Cardiac muscle cell (in vitro differentiated cells and primary cell): ENCODE measurements at regions not wholly inside any gene's neighbourhood (a gene's known extent, or its start where the extent isn't known, plus 50 kb on each side); places are given as distances from the start of the nearest gene placed in this dataset.
A peak's percentile ranks its signal among the peaks of the same experiment; 100 is the strongest.

Experiments used
- DNase-seq, 2 donors: peaks; one replicate each; pipeline versions ENCODE4 v3.0.0 to v3.0.0-alpha.2; 2010 to 2017; ENCODE audit warnings: low read depth in 1 of 2, low spot score in 1 of 2
- H3K27ac ChIP-seq: fragments of 200-600 bp; sonication (generic); 2 replicates; pipeline ENCODE4 v1.5.1; 2016
- H3K27me3 ChIP-seq: fragments of 200-600 bp; sonication (generic); 2 replicates; pipeline ENCODE4 v1.6.0; 2016; ENCODE audit warnings: control low read depth
- H3K36me3 ChIP-seq: fragments of 200-600 bp; sonication (generic); 2 replicates; pipeline ENCODE4 v1.5.1; 2016; ENCODE audit warnings: control low read depth
- H3K4me1 ChIP-seq: fragments of 200-600 bp; sonication (generic); 2 replicates; pipeline ENCODE4 v1.8.1; 2017; ENCODE audit warnings: low read depth, mild to moderate bottlenecking, mixed run types
- H3K4me3 ChIP-seq: fragments of 200-600 bp; sonication (generic); 2 replicates; pipeline ENCODE4 v1.5.1; 2016; ENCODE audit warnings: mild to moderate bottlenecking
- H3K9me3 ChIP-seq: fragments of 200-600 bp; sonication (generic); 2 replicates; pipeline ENCODE4 v1.5.1; 2017; ENCODE audit warnings: low read depth, mild to moderate bottlenecking, control low read depth
- CTCF ChIP-seq: IDR thresholded peaks from 2 replicates; pipeline ENCODE4 v1.5.1; 2012; ENCODE audit warnings: low read depth, mild to moderate bottlenecking, low read length

- H3K4me3 ChIP-seq = no peak overlapping the region
These were observed 59.9 kb downstream of the BMP4 start for GRCh38 chr14:53896726-53897125.

DNA sequence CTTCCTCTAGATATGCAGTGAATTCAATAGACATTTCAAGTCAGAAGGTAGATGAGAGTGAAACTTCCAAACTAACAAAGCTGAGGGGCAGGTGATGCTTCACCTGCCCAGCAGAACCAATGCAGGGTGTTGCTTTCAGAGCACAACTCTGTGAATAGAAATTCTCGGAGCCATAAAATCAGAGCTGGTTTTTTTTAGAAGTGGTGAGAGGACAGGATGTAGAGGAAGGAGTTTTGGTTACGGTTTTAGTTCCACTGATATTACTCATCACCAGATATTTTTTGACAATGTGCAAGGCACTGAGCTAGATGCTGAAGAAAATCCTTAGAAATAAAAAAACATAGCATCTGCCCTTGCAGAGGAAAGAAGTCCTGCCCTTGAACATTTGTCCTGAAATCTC is 62.2 kb downstream of the BMP4 start:
- peak in 1 of 2 donors; percentile 76 for DNase-seq
- Histone ChIP-seq H3K4me3 (no peak overlapping the region), H3K9me3 (no peaks in the 10 kb centered on the region), H3K27ac (no peak overlapping the region), H3K27me3 (no peaks in the 10 kb centered on the region), H3K36me3 (no peaks in the 10 kb centered on the region), H3K4me1 (no peaks in the 10 kb centered on the region)
- TF ChIP-seq CTCF = no peak

More at GRCh38 chr14:53896726-53897125, 59.9 kb downstream of the BMP4 start:
- H3K27ac ChIP-seq = no peak overlapping the region
- TF ChIP-seq CTCF = no peak
- no peaks in the 10 kb centered on the region for H3K36me3 ChIP-seq
- no peaks in the 10 kb centered on the region for H3K4me1 ChIP-seq
- DNase-seq = no peak
- H3K27me3 ChIP-seq = no peaks in the 10 kb centered on the region
- no peaks in the 10 kb centered on the region for H3K9me3 ChIP-seq

GRCh38 chr14:53893374-53893773 is 63.3 kb downstream of the BMP4 start:
- TF ChIP-seq CTCF = no peak
- Histone ChIP-seq H3K9me3 (no peaks in the 10 kb centered on the region), H3K27ac (no peak overlapping the region), H3K36me3 (no peaks in the 10 kb centered on the region), H3K4me1 (no peaks in the 10 kb centered on the region), H3K27me3 (no peaks in the 10 kb centered on the region), H3K4me3 (no peak overlapping the region)
- no peak for DNase-seq

DNA sequence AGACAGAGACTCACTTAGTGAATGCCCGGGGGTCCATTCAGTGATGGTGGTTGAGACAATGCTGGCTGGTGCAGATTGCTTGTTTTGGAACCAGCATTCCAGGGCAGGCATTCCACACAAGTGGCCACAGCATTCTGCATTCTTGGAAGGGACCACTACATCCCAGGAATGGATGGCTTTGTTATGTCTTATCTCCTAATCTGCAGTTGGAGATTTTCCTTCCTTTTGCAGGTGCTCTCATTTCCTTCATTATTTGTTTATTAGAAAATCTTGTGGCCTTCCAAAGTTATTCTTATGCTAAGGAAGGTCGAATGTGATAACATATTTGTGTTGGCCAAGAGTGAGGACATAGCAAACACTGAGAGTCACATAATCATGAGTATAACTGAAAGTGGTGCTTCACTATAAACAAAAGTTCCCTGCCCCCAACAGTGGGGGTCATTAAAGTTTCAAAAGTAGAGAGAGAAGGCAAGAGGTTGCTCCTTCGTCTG is 66.0 kb downstream of the BMP4 start:
- Histone ChIP-seq H3K27me3 (no peaks in the 10 kb centered on the region), H3K36me3 (no peaks in the 10 kb centered on the region), H3K4me1 (no peaks in the 10 kb centered on the region), H3K27ac (no peak overlapping the region), H3K9me3 (no peaks in the 10 kb centered on the region), H3K4me3 (no peak overlapping the region)
- DNase-seq = no peak
- TF ChIP-seq CTCF = no peak

- Histone ChIP-seq H3K27me3 (no peaks in the 10 kb centered on the region), H3K27ac (no peak overlapping the region), H3K4me3 (no peak overlapping the region), H3K4me1 (no peaks in the 10 kb centered on the region), H3K9me3 (no peaks in the 10 kb centered on the region), H3K36me3 (no peaks in the 10 kb centered on the region)
- DNase-seq = no peak
- TF ChIP-seq CTCF = no peak
These were observed 67.9 kb downstream of the BMP4 start for GRCh38 chr14:53888535-53889386.
